B cell (primary cell): ENCODE measurements at regions not wholly inside any gene's neighbourhood (a gene's known extent, or its start where the extent isn't known, plus 50 kb on each side); places are given as distances from the start of the nearest gene placed in this dataset.

Source experiments
- ATAC-seq: fragments of 200-7000 bp; cut with Tn5 transposase; one replicate; pipeline ENCODE4 v1.10.0; 2021; ENCODE audit warnings: low read depth, mild to moderate bottlenecking, moderate number of reproducible peaks, moderate library complexity
- CTCF ChIA-PET: fragments of 350-600 bp; sonication (Branson Sonifier 250); formaldehyde crosslinking; loops from one replicate; lab custom pipeline; 2021; ENCODE audit warnings: antibody characterized with exemption, inconsistent platforms; lab: Charles Lee
- POLR2A ChIA-PET: fragments of 350-600 bp; sonication (Branson Sonifier 250); formaldehyde crosslinking; loops from one replicate; lab custom pipeline; 2021; ENCODE audit warnings: antibody characterized with exemption; lab: Charles Lee
- DNase-seq: peaks from one replicate; pipeline ENCODE4 v3.0.0; 2013
- H2AFZ ChIP-seq: 2 replicates; pipeline ENCODE4 v1.6.1; 2012; ENCODE audit warnings: mild to moderate bottlenecking, low read depth, low read length; ENCODE audit not compliant: insufficient read depth, poor library complexity, severe bottlenecking
- H3K27ac ChIP-seq, 2 donors: 1 replicate in 1 of 2; 2 replicates in 1 of 2; pipeline ENCODE4 v1.5.1; 2012 to 2013; ENCODE audit warnings: low read length in 2 of 2, mild to moderate bottlenecking in 2 of 2, moderate library complexity in 1 of 2
- H3K27me3 ChIP-seq, 4 experiments: fragments of 200-600 bp in 1 of 4; sonication (generic) in 1 of 4; replicated peaks in 1 of 4; 1 replicate in 2 of 4; 2 replicates in 2 of 4; pipeline versions ENCODE4 v1.6.1 to v1.7.0; 2013 to 2016; ENCODE audit warnings: low read length in 3 of 4, mild to moderate bottlenecking in 2 of 4, mixed read lengths in 1 of 4, moderate library complexity in 1 of 4; ENCODE audit not compliant: insufficient read depth in 4 of 4, control insufficient read depth in 3 of 4; ENCODE audit errors: control extremely low read depth in 1 of 4
- H3K36me3 ChIP-seq, 2 experiments: replicated peaks in 1 of 2; 1 replicate in 1 of 2; 2 replicates in 1 of 2; pipeline versions ENCODE4 v1.6.1 to v1.7.1; 2013; ENCODE audit warnings: low read length in 1 of 2; ENCODE audit not compliant: insufficient read depth in 2 of 2, control insufficient read depth in 1 of 2; ENCODE audit errors: control extremely low read depth in 1 of 2, extremely low read depth in 1 of 2
- H3K4me1 ChIP-seq, 2 donors: fragments of 200-600 bp in 1 of 2; sonication (generic) in 1 of 2; 1 replicate in 1 of 2; 2 replicates in 1 of 2; pipeline versions ENCODE4 v1.5.1 to v1.6.1; 2013 to 2017; ENCODE audit warnings: low read length in 2 of 2; ENCODE audit not compliant: control insufficient read depth in 2 of 2, insufficient read depth in 2 of 2
- H3K4me2 ChIP-seq: replicated peaks from 2 replicates; pipeline ENCODE3; 2012; ENCODE audit warnings: mild to moderate bottlenecking, low read depth, low read length; ENCODE audit not compliant: poor library complexity, severe bottlenecking
- H3K4me3 ChIP-seq, 5 experiments: fragments of 200-600 bp in 1 of 5; sonication (generic) in 1 of 5; 1 replicate in 3 of 5; 2 replicates in 2 of 5; pipeline versions ENCODE4 v1.5.1 to v1.7.0; 2011 to 2016; ENCODE audit warnings: low read length in 4 of 5, mild to moderate bottlenecking in 4 of 5, low read depth in 2 of 5, control low read depth in 1 of 5, moderate library complexity in 1 of 5; ENCODE audit not compliant: insufficient read depth in 1 of 5; ENCODE audit errors: control extremely low read depth in 1 of 5, extremely low read depth in 1 of 5
- H3K79me2 ChIP-seq: fragments of 200-600 bp; sonication (generic); one replicate; pipeline ENCODE4 v1.6.0; 2016; ENCODE audit warnings: low read length; ENCODE audit not compliant: control insufficient read depth, insufficient read depth
- H3K9ac ChIP-seq: fragments of 200-600 bp; sonication (generic); 2 replicates; pipeline ENCODE4 v1.6.1; 2017; ENCODE audit warnings: mild to moderate bottlenecking, low read length, moderate library complexity
- H3K9me3 ChIP-seq, 3 donors: one replicate each; pipeline versions ENCODE4 v1.6.1 to v1.7.1; 2013; ENCODE audit warnings: low read length in 2 of 3; ENCODE audit not compliant: control insufficient read depth in 2 of 3, insufficient read depth in 1 of 3; ENCODE audit errors: control extremely low read depth in 1 of 3
- H4K20me1 ChIP-seq: 2 replicates; pipeline ENCODE4 v1.6.0; 2012; ENCODE audit warnings: mild to moderate bottlenecking, low read length; ENCODE audit not compliant: insufficient read depth, control insufficient read depth, poor library complexity, severe bottlenecking
- H3K27ac Mint-ChIP-seq: one replicate; pipeline ENCODE4 v1.8.0; 2021; ENCODE audit warnings: mixed read lengths
- H3K27me3 Mint-ChIP-seq: one replicate; pipeline ENCODE4 v1.8.0; 2021; ENCODE audit warnings: mixed read lengths
- H3K4me1 Mint-ChIP-seq: one replicate; pipeline ENCODE4 v1.8.0; 2021; ENCODE audit warnings: mixed read lengths
- H3K4me3 Mint-ChIP-seq: one replicate; pipeline ENCODE4 v1.8.0; 2021; ENCODE audit warnings: mixed read lengths
- H3K9me3 Mint-ChIP-seq: one replicate; pipeline ENCODE4 v1.8.0; 2022; ENCODE audit warnings: mixed read lengths; ENCODE audit not compliant: insufficient read depth
- CTCF ChIP-seq: fragments of 200-600 bp; IDR thresholded peaks from one replicate; pipeline ENCODE4 v1.8.0; 2022; ENCODE audit warnings: antibody characterized with exemption, mild to moderate bottlenecking
- EZH2 ChIP-seq: IDR thresholded peaks from 2 replicates; pipeline ENCODE4 v1.6.1; 2012; ENCODE audit warnings: borderline replicate concordance, low read depth, mild to moderate bottlenecking, moderate library complexity, low read length; ENCODE audit not compliant: insufficient read depth, poor library complexity, severe bottlenecking
- WGBS: methylation state at CpG from one replicate; pipeline ENCODE4 v1.1.5; 2013; ENCODE audit warnings: missing lambda C conversion rate; ENCODE audit not compliant: insufficient coverage; 5-methylcytosine and 5-hydroxymethylcytosine counted together
- intact Hi-C: fragments of 100-400 bp; cut with micrococcal nuclease; formaldehyde crosslinking; loops from one replicate; pipeline ENCODE4 v1.10.0; 2022

DNA sequence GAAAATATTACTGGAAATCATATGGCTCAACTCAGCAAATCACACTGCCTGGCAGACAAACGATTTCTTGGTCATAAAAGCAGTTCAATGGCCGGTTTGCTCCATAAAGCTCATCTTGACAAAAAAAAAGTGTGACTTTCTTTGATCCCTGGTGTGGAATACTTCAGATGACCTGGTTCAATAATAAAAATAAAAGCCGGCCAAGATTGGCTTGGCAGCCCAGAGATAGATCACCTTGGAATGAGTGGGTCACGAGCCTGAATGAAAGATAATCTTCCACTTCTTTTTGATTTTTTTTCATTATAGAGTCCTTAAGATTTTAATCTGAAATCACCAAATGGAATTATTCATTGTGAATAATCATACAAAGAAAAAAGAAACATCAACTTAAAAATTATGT is 445.3 kb upstream of the CITED2 start:
- DNase-seq: no peak
- Histone ChIP-seq H3K4me1 (no peaks in the 10 kb centered on the region), H3K9me3 (no peaks in the 10 kb centered on the region), H3K27ac (no peak overlapping the region), H3K4me3 (no peak overlapping the region), H3K4me2 (no peak overlapping the region), H3K79me2 (no peaks in the 10 kb centered on the region), H4K20me1 (no peaks in the 10 kb centered on the region), H2AFZ (no peak overlapping the region), H3K9ac (no peak overlapping the region), H3K27me3 (no peaks in the 10 kb centered on the region), H3K36me3 (no peaks in the 10 kb centered on the region)
- WGBS: no CpG with 5 or more reads among the region's 4 CpGs
- TF ChIP-seq EZH2: no peak
- no peak for TF ChIP-seq CTCF
- H3K27me3 Mint-ChIP-seq: peaks cover 9% of the 10 kb centered on the region
- no peaks in the 10 kb centered on the region for H3K9me3 Mint-ChIP-seq
- CTCF ChIA-PET: no interaction called here
- no peak for ATAC-seq
- intact Hi-C loops: no loop called here
- no peak overlapping the region for H3K4me3 Mint-ChIP-seq
- no peak overlapping the region for H3K27ac Mint-ChIP-seq
- POLR2A ChIA-PET: no interaction called here
- no peaks in the 10 kb centered on the region for H3K4me1 Mint-ChIP-seq

GRCh38 chr6:139812939-139813338 is 438.5 kb upstream of the CITED2 start:
- H3K79me2 ChIP-seq: no peaks in the 10 kb centered on the region
- no peak for TF ChIP-seq CTCF
- TF ChIP-seq EZH2: no peak

More at GRCh38 chr6:139812939-139813338, 438.5 kb upstream of the CITED2 start:
- no peak overlapping the region for H3K4me2 ChIP-seq
- no peak overlapping the region for H2AFZ ChIP-seq
- DNase-seq: no peak
- Mint-ChIP-seq H3K4me1 (no peaks in the 10 kb centered on the region), H3K9me3 (no peaks in the 10 kb centered on the region), H3K4me3 (no peak overlapping the region), H3K27ac (no peak overlapping the region), H3K27me3 (peaks cover 4% of the 10 kb centered on the region)
- CTCF ChIA-PET: no interaction called here
- no peaks in the 10 kb centered on the region for H3K27me3 ChIP-seq
- no peaks in the 10 kb centered on the region for H3K36me3 ChIP-seq
- intact Hi-C loops: no loop called here
- no peak for ATAC-seq
- POLR2A ChIA-PET: no interaction called here
- no CpG with 5 or more reads among the region's 3 CpGs for WGBS
- no peak overlapping the region for H3K9ac ChIP-seq
- H3K9me3 ChIP-seq: no peaks in the 10 kb centered on the region
- no peak overlapping the region for H3K4me3 ChIP-seq
- no peak overlapping the region for H3K27ac ChIP-seq
- no peaks in the 10 kb centered on the region for H4K20me1 ChIP-seq
- no peaks in the 10 kb centered on the region for H3K4me1 ChIP-seq
